ENCODE measurements at regions not wholly inside any gene's neighbourhood (a gene's known extent, or its start where the extent isn't known, plus 50 kb on each side); places are given as distances from the start of the nearest gene placed in this dataset.

GRCh38 chr7:53771701-53772100 is 736.3 kb downstream of the POM121L12 start:
- Mint-ChIP-seq H3K4me3 (no peak overlapping the region), H3K27ac (no peak overlapping the region), H3K9me3 (peaks cover 17 to 26% of the 10 kb centered on the region in 2 donors), H3K36me3 (peaks cover 14% of the 10 kb centered on the region), H3K27me3 (ENCODE audit: low read depth in 2 of 2) (no peaks in the 10 kb centered on the region), H3K4me1 (no peaks in the 10 kb centered on the region)
- no peaks in the 10 kb centered on the region for H3K4me1 ChIP-seq (ENCODE audit: control insufficient read depth, insufficient read depth, low read length)
- no peak overlapping the region for H3K4me3 ChIP-seq (ENCODE audit: low read length)
- no peaks in the 10 kb centered on the region for H3K36me3 ChIP-seq (ENCODE audit: control insufficient read depth, insufficient read depth, low read length)
- no peak for TF ChIP-seq CTCF (IDR thresholded peaks at IDR 0.05)
- H3K27me3 ChIP-seq (ENCODE audit: control insufficient read depth, insufficient read depth, low read length): no peaks in the 10 kb centered on the region
- H3K27ac ChIP-seq (ENCODE audit: low read length): no peak overlapping the region
- peaks cover 15% of the 10 kb centered on the region for H3K9me3 ChIP-seq (ENCODE audit: control insufficient read depth, insufficient read depth, low read length)
- no peak for DNase-seq
- intact Hi-C loops (cut with micrococcal nuclease): no loop called here
- 80% methylated on average over 2 of the region's 2 CpGs for WGBS (ENCODE audit: insufficient coverage)
- ATAC-seq: no peak

DNA sequence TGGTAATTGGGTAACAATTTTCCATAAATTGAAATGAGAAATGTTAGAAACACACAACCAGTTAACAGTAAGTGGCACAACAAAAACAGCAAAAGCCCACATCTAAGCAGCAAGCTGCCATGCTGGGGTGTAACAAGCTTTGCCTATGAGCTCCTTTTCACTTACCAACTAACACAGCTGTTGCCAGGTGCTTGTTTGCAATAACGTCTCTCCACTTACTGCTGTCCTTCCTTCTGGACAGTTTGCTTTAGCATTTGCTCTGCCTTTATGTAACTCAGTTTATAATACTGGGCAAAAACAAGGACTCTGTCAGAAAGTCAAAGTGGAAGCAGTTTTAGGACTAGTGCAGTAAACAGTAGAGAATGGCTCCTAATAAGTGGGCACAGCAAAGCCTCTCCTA is 740.9 kb downstream of the POM121L12 start:
- TF ChIP-seq CTCF (IDR thresholded peaks at IDR 0.05): no peak
- no peak overlapping the region for H3K27ac ChIP-seq (ENCODE audit: low read length)
- intact Hi-C loops (cut with micrococcal nuclease): no loop called here
- Mint-ChIP-seq H3K27ac (no peak overlapping the region), H3K4me3 (no peak overlapping the region), H3K27me3 (ENCODE audit: low read depth in 2 of 2) (no peaks in the 10 kb centered on the region), H3K9me3 (peaks cover 8 to 10% of the 10 kb centered on the region in 2 donors), H3K36me3 (no peaks in the 10 kb centered on the region), H3K4me1 (no peaks in the 10 kb centered on the region)
- WGBS (ENCODE audit: insufficient coverage): 80% methylated on average over 1 of the region's 1 CpG
- H3K9me3 ChIP-seq (ENCODE audit: control insufficient read depth, insufficient read depth, low read length): peaks cover 15% of the 10 kb centered on the region
- no peaks in the 10 kb centered on the region for H3K27me3 ChIP-seq (ENCODE audit: control insufficient read depth, insufficient read depth, low read length)
- no peak for ATAC-seq
- H3K36me3 ChIP-seq (ENCODE audit: control insufficient read depth, insufficient read depth, low read length): no peaks in the 10 kb centered on the region
- no peak overlapping the region for H3K4me3 ChIP-seq (ENCODE audit: low read length)
- no peaks in the 10 kb centered on the region for H3K4me1 ChIP-seq (ENCODE audit: control insufficient read depth, insufficient read depth, low read length)
- DNase-seq: no peak

- Mint-ChIP-seq H3K27ac (no peak overlapping the region), H3K4me3 (no peak overlapping the region), H3K36me3 (no peaks in the 10 kb centered on the region), H3K9me3 (peaks cover 10 to 18% of the 10 kb centered on the region in 2 donors), H3K4me1 (no peaks in the 10 kb centered on the region), H3K27me3 (ENCODE audit: low read depth in 2 of 2) (no peaks in the 10 kb centered on the region)
- no peak overlapping the region for H3K4me3 ChIP-seq (ENCODE audit: low read length)
- H3K27me3 ChIP-seq (ENCODE audit: control insufficient read depth, insufficient read depth, low read length): no peaks in the 10 kb centered on the region
- no peak for ATAC-seq
- H3K4me1 ChIP-seq (ENCODE audit: control insufficient read depth, insufficient read depth, low read length): no peaks in the 10 kb centered on the region
- 80% methylated on average over 1 of the region's 2 CpGs for WGBS (ENCODE audit: insufficient coverage)
- intact Hi-C loops (cut with micrococcal nuclease): no loop called here
- H3K36me3 ChIP-seq (ENCODE audit: control insufficient read depth, insufficient read depth, low read length): no peaks in the 10 kb centered on the region
- TF ChIP-seq CTCF (IDR thresholded peaks at IDR 0.05): no peak
- no peak for DNase-seq
- no peak overlapping the region for H3K27ac ChIP-seq (ENCODE audit: low read length)
- H3K9me3 ChIP-seq (ENCODE audit: control insufficient read depth, insufficient read depth, low read length): peaks cover 14% of the 10 kb centered on the region
Observed at GRCh38 chr7:53789741-53790140, 752.4 kb upstream of the VSTM2A start.

DNA sequence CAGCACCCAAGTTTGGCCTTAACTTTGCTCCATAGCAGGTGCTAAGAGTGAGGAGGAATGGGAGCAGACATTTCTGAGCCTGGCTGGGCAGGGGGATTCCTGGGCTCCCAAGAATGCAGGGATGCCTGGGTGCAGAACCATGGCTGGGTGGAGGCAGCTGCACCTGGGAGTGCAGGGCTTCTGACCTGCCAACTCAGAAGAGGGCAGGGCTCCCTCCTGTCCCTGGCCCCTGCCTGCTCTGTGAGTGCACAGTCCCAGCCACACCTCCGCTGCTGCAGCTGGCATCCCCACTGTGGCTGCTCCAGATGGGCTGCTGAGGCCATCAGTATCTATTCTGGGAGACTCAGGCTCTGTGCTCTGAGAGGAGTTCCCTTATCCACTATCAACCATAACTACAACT is 747.4 kb upstream of the VSTM2A start:
- H3K4me1 ChIP-seq (ENCODE audit: control insufficient read depth, insufficient read depth, low read length): no peaks in the 10 kb centered on the region
- TF ChIP-seq CTCF (IDR thresholded peaks at IDR 0.05): no peak
- H3K27me3 ChIP-seq (ENCODE audit: control insufficient read depth, insufficient read depth, low read length): no peaks in the 10 kb centered on the region
- ATAC-seq: no peak
- Mint-ChIP-seq H3K9me3 (peaks cover 15 to 19% of the 10 kb centered on the region in 2 donors), H3K27me3 (ENCODE audit: low read depth in 2 of 2) (no peaks in the 10 kb centered on the region), H3K36me3 (peaks cover 16% of the 10 kb centered on the region), H3K4me1 (no peaks in the 10 kb centered on the region), H3K27ac (no peak overlapping the region), H3K4me3 (no peak overlapping the region)
- no peaks in the 10 kb centered on the region for H3K36me3 ChIP-seq (ENCODE audit: control insufficient read depth, insufficient read depth, low read length)
- no peak overlapping the region for H3K27ac ChIP-seq (ENCODE audit: low read length)
- intact Hi-C loops (cut with micrococcal nuclease): no loop called here
- peaks cover 31% of the 10 kb centered on the region for H3K9me3 ChIP-seq (ENCODE audit: control insufficient read depth, insufficient read depth, low read length)
- DNase-seq: no peak
- no peak overlapping the region for H3K4me3 ChIP-seq (ENCODE audit: low read length)
- WGBS (ENCODE audit: insufficient coverage): 85% methylated on average over 1 of the region's 1 CpG

Data from natural killer cell (primary cell).